ENCODE measurements at regions not wholly inside any gene's neighbourhood (a gene's known extent, or its start where the extent isn't known, plus 50 kb on each side); places are given as distances from the start of the nearest gene placed in this dataset.

DNA sequence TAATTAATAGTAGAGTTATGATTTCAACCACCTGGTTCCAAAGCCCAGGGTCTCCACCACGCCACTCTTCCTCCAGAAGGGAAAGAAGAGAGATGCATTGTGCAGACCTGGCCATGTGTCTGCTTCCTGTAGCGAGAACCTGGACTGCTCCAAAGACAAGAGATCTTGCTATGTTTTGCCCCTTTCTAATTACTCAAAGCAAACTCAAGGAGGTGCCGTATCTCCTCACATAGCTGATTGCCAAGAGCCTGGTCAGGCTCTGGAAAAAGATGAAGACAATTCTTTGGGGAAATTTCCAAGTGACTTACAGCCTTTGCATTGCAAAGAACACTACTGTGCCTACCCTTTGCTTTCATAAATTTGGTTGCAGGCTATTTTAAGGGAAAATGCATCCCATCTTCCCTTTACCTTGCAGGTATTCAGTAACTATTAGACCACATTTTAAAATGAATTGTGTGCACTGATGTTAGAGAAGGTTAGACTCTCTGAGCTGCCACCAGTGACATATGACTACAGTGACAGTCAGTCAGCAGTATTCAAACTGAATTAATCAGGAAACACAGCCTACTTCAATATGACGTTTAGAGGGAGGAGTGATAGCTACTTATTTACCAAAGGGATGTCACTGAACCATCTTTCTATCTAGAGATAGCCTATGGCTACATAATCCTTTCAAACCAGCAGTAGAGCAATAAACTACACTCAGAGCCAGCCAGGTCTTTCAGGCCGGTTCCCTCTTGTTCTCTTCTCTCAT, 842.1 kb upstream of the FANCL start:
- TF ChIP-seq, protein P1, sequence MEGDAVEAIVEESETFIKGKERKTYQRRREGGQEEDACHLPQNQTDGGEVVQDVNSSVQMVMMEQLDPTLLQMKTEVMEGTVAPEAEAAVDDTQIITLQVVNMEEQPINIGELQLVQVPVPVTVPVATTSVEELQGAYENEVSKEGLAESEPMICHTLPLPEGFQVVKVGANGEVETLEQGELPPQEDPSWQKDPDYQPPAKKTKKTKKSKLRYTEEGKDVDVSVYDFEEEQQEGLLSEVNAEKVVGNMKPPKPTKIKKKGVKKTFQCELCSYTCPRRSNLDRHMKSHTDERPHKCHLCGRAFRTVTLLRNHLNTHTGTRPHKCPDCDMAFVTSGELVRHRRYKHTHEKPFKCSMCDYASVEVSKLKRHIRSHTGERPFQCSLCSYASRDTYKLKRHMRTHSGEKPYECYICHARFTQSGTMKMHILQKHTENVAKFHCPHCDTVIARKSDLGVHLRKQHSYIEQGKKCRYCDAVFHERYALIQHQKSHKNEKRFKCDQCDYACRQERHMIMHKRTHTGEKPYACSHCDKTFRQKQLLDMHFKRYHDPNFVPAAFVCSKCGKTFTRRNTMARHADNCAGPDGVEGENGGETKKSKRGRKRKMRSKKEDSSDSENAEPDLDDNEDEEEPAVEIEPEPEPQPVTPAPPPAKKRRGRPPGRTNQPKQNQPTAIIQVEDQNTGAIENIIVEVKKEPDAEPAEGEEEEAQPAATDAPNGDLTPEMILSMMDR (IDR thresholded peaks at IDR 0.05): no peak
- Histone ChIP-seq H3K4me3 (no peak overlapping the region), H3K36me3 (no peaks in the 10 kb centered on the region), H3K4me1 (no peaks in the 10 kb centered on the region), H3K9ac (ENCODE audit: low read depth in 2 of 2, low read length in 2 of 2) (no peak overlapping the region), H3K27ac (no peak overlapping the region), H3K9me3 (no peaks in the 10 kb centered on the region), H3K27me3 (no peaks in the 10 kb centered on the region)
- intact Hi-C loops (cut with DNase I): no loop called here
- DNase-seq: no peak

DNA sequence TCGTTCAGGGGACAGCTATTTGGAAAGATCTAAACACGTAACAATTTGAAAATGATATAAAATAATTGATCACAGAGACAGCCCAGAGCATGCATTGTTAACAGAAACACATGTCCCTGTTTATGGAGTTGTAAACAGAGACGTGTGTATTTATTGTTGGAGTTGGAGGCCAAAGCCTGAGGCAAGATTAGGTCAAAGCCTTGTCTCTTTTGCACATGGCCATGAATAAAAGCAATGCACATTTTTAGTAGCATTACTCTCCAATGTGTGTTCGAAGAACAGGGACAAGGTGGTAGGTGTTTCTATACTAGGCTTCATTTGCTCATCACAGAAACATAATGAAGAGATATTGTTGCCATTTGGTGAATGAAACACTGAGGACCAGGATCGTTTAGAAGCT, 841.5 kb upstream of the FANCL start:
- Histone ChIP-seq H3K9me3 (no peaks in the 10 kb centered on the region), H3K27me3 (no peaks in the 10 kb centered on the region), H3K4me3 (no peak overlapping the region), H3K36me3 (no peaks in the 10 kb centered on the region), H3K27ac (no peak overlapping the region), H3K9ac (ENCODE audit: low read depth in 2 of 2, low read length in 2 of 2) (no peak overlapping the region), H3K4me1 (no peaks in the 10 kb centered on the region)
- intact Hi-C loops (cut with DNase I): no loop called here
- TF ChIP-seq, protein P1 (IDR thresholded peaks at IDR 0.05): no peak
- no peak for DNase-seq

DNA sequence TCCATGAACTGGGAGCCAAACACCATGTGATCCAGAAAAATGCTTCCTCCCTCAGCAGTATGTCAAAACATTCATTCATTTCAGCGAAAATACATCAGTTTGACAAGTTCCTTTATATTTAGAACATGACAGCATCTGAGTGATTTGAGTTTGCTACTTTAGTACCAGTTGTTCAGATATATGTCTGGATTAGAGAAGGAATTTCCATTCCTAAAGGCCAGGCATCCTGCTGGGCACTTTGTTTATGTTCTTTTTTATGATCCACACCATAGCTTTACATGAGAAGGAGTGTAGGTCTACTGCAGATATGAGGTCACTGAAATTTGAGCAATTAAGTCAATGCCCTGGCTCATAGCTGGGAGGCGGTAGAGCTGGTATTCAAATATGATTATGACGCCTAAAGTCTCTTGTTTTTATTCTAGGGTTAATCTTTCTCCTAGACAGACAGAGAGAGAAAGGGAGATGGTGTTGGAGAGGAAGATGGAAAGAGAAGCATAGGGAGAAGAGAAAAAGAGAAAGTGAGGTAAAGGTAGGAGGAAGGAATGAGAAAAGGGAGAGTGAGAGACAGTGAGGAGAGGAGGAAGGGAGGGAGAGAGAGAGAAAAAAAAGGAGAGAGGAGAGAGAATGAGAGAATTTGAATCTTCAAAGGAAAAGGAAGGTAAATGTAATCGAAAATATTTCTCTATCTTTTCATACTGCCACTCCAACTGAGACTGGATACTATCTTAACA, 839.5 kb upstream of the FANCL start:
- TF ChIP-seq, protein P1 (IDR thresholded peaks at IDR 0.05): no peak
- Histone ChIP-seq H3K9ac (ENCODE audit: low read depth in 2 of 2, low read length in 2 of 2) (no peak overlapping the region), H3K9me3 (no peaks in the 10 kb centered on the region), H3K27ac (no peak overlapping the region), H3K36me3 (no peaks in the 10 kb centered on the region), H3K4me1 (no peaks in the 10 kb centered on the region), H3K27me3 (no peaks in the 10 kb centered on the region), H3K4me3 (no peak overlapping the region)
- no peak for DNase-seq
- intact Hi-C loops (cut with DNase I): no loop called here

DNA sequence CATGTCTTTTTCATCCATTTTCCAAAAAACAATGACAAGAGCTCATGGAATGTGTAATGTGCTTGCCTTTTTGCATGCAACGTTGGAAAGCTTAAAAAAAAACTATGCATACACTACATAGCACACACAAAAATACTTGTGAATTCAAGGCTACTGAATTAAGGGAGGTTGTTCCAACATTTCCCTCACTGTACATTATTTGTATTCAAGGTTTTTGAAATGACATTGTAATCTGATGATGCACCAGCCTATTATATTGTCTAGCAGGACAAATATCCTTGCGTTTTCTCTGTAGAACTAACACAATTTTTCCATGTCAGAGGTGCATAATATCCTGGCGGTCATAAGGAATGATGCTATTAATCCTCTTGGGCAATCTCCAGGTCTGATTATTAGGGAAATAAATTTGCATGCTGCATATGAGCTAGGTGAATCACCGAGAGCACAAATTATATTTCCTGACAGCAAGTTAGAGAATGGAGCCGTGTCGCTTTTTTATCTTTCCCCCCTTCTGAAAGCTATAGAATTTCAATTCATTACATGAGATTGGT, 836.9 kb upstream of the FANCL start:
- intact Hi-C loops (cut with DNase I): no loop called here
- H3K27me3 ChIP-seq: no peaks in the 10 kb centered on the region
- no peak overlapping the region for H3K4me3 ChIP-seq
- H3K4me1 ChIP-seq: no peaks in the 10 kb centered on the region
- H3K9ac ChIP-seq (ENCODE audit: low read depth in 2 of 2, low read length in 2 of 2): no peak overlapping the region
- H3K27ac ChIP-seq: no peak overlapping the region
- no peaks in the 10 kb centered on the region for H3K9me3 ChIP-seq
- no peak for DNase-seq
- TF ChIP-seq, protein P1 (IDR thresholded peaks at IDR 0.05): no peak
- no peaks in the 10 kb centered on the region for H3K36me3 ChIP-seq

DNA sequence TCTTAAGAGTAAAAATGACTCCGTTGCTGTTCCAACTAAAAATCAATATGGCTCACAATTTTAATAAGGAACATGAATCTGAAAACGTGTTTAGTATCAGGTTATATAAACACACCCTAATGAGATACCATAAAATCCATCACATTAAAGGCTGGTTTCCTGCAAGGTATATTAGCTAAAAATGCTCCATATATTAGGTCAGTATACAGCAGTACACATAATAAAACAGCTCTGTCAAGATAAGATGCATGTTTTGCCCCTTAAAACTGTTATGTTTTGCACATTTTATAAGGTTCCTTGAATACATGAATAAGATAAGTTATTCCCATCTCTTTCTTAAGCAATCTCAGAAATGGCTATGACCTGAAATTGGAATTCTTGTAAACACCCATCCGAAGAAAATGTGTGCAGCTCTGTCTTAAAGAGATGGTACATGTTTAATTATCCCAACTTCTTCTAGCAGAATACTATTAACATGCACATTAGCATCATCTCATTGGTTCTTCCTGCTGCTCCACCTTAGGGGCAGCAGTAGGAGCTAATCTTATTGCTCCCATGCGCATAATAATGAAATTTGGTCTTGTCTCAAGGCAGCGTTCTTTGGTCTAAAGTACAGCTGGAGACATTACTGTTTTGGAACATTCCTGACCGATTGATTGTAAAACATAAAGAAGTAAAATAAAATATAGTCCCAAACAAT, 836.1 kb upstream of the FANCL start:
- H3K27me3 ChIP-seq: no peaks in the 10 kb centered on the region
- no peak for DNase-seq
- H3K4me3 ChIP-seq: no peak overlapping the region
- H3K27ac ChIP-seq: no peak overlapping the region
- no peaks in the 10 kb centered on the region for H3K9me3 ChIP-seq
- TF ChIP-seq, protein P1 (IDR thresholded peaks at IDR 0.05): no peak
- H3K9ac ChIP-seq (ENCODE audit: low read depth in 2 of 2, low read length in 2 of 2): no peak overlapping the region
- intact Hi-C loops (cut with DNase I): no loop called here
- no peaks in the 10 kb centered on the region for H3K4me1 ChIP-seq
- no peaks in the 10 kb centered on the region for H3K36me3 ChIP-seq
